K562 (cell line): ENCODE measurements at regions not wholly inside any gene's neighbourhood (a gene's known extent, or its start where the extent isn't known, plus 50 kb on each side); places are given as distances from the start of the nearest gene placed in this dataset.

Experiments
- ATAC-seq: fragments of 200-7000 bp; cut with Tn5 transposase; 3 replicates; pipeline ENCODE4 v1.9.1; 2020; ENCODE audit warnings: moderate library complexity
- BruUV-seq: library from RNA; stranded (reverse); fragments of 400-500 nt; replicated peaks from 2 replicates; lab custom pipeline; 2021; lab: Mats Ljungman, UMichigan
- CTCF ChIA-PET: fragments of 300-600 bp; formaldehyde crosslinking; extraction: SDS; loops from one replicate; lab custom pipeline; 2021; ENCODE audit warnings: low intra/inter-chr PET ratio; lab: Yijun Ruan, JAX
- POLR2A ChIA-PET: fragments of 300-600, 350-650 bp; sonication (Branson Sonifier 250); formaldehyde crosslinking; extraction: SDS; loops from one replicate; lab custom pipeline; 2021; ENCODE audit warnings: antibody characterized with exemption, inconsistent platforms; lab: Yijun Ruan, JAX
- DNase-seq, 4 experiments: peaks; one replicate each; pipeline versions ENCODE4 v3.0.0 to v3.0.0-alpha.2; 2011 to 2018; ENCODE audit warnings: low spot score in 3 of 4, mixed read lengths in 3 of 4; ENCODE audit errors: extremely low read depth in 1 of 4
- FAIRE-seq: peaks from 2 replicates; lab custom pipeline; 2011; peaks lifted over from hg19 to GRCh38; lab: Jason Lieb, UNC
- H2AFZ ChIP-seq: 2 replicates; pipeline ENCODE4 v1.6.0; 2011; ENCODE audit warnings: low read depth, low read length, control low read depth, inconsistent platforms
- H3K27ac ChIP-seq: fragments of 200-600 bp; 3 replicates; pipeline ENCODE4 v1.8.0; 2011; ENCODE audit warnings: low read depth, mild to moderate bottlenecking, control low read depth, inconsistent platforms, low read length, moderate library complexity, mixed read lengths; ENCODE audit errors: extremely low read depth
- H3K27me3 ChIP-seq, 2 experiments: fragments of 300-600 bp in 1 of 2; 2 replicates in 1 of 2; 3 replicates in 1 of 2; pipeline versions ENCODE4 v1.6.0 to v1.8.0; 2011; ENCODE audit warnings: inconsistent platforms in 2 of 2, low read length in 2 of 2, mild to moderate bottlenecking in 1 of 2, mixed read lengths in 1 of 2, moderate library complexity in 1 of 2; ENCODE audit not compliant: control insufficient read depth in 2 of 2, insufficient read depth in 2 of 2
- H3K36me3 ChIP-seq: fragments of 300-600 bp; 3 replicates; pipeline ENCODE4 v1.8.0; 2011; ENCODE audit warnings: mild to moderate bottlenecking, low read length, inconsistent platforms; ENCODE audit not compliant: control insufficient read depth, insufficient read depth
- H3K4me1 ChIP-seq, 2 experiments: fragments of 200-600 bp in 1 of 2; replicated peaks in 1 of 2; 2 replicates in 1 of 2; 3 replicates in 1 of 2; pipeline versions ENCODE4 v1.5.1 to v1.8.0; 2011; ENCODE audit warnings: inconsistent platforms in 2 of 2, low read length in 2 of 2, mild to moderate bottlenecking in 1 of 2, mixed read lengths in 1 of 2, moderate library complexity in 1 of 2; ENCODE audit not compliant: control insufficient read depth in 2 of 2, insufficient read depth in 2 of 2
- H3K4me2 ChIP-seq: 2 replicates; pipeline ENCODE4 v1.6.1; 2011; ENCODE audit warnings: low read length, control low read depth, inconsistent platforms, mixed read lengths; ENCODE audit not compliant: insufficient read depth
- H3K4me3 ChIP-seq: fragments of 200-600 bp; sonication (generic), shearing (Covaris generic); 2 replicates; pipeline ENCODE4 v1.5.1; 2016; ENCODE audit warnings: control low read depth, inconsistent platforms
- H3K79me2 ChIP-seq: fragments of 200-600 bp; 3 replicates; pipeline ENCODE4 v1.8.0; 2011; ENCODE audit warnings: low read length, inconsistent platforms; ENCODE audit not compliant: control insufficient read depth, insufficient read depth
- H3K9ac ChIP-seq, 2 experiments: 2 replicates each; pipeline versions ENCODE4 v1.6.0 to v1.6.1; 2011; ENCODE audit warnings: low read depth in 2 of 2, low read length in 2 of 2, control low read depth in 1 of 2, inconsistent platforms in 1 of 2, mild to moderate bottlenecking in 1 of 2, mixed read lengths in 1 of 2; ENCODE audit not compliant: insufficient read depth in 1 of 2
- H3K9me1 ChIP-seq: one replicate; pipeline ENCODE4 v1.6.0; 2011; ENCODE audit warnings: inconsistent platforms, mild to moderate bottlenecking, low read length, moderate library complexity; ENCODE audit not compliant: control insufficient read depth, insufficient read depth
- H3K9me3 ChIP-seq: replicated peaks from 2 replicates; pipeline ENCODE4 v1.5.1; 2011; ENCODE audit warnings: low read depth, low read length, inconsistent platforms; ENCODE audit not compliant: control insufficient read depth, insufficient read depth
- H4K20me1 ChIP-seq: replicated peaks from 2 replicates; pipeline ENCODE4 v1.6.1; 2011; ENCODE audit warnings: low read length, inconsistent platforms, mixed read lengths; ENCODE audit not compliant: control insufficient read depth, insufficient read depth
- AFF4 ChIP-seq: sonication (generic); formaldehyde crosslinking; IDR thresholded peaks from 2 replicates; pipeline ENCODE4 v1.8.0; 2023; ENCODE audit warnings: mild to moderate bottlenecking, missing genetic modification reagents
- ATF3 ChIP-seq, 2 experiments: fragments of 450-650 bp in 1 of 2; sonication (generic) in 1 of 2; formaldehyde crosslinking in 1 of 2; IDR thresholded peaks in 1 of 2; conservative IDR thresholded peaks in 1 of 2; 2 replicates each; pipeline versions ENCODE4 v1.6.1 to v1.8.1; 2016 to 2023; ENCODE audit warnings: mild to moderate bottlenecking in 2 of 2, moderate library complexity in 2 of 2, inconsistent platforms in 1 of 2, missing genetic modification reagents in 1 of 2
- CBX5 ChIP-seq: IDR thresholded peaks from 2 replicates; pipeline ENCODE4 v1.6.1; 2014; ENCODE audit warnings: low read depth, borderline replicate concordance
- DIDO1 ChIP-seq: fragments of 450-650 bp; IDR thresholded peaks from 2 replicates; pipeline ENCODE4 v1.6.1; 2016; ENCODE audit warnings: low read depth, missing biosample characterization, missing genetic modification characterization
- MLX ChIP-seq, 2 experiments: fragments of 450-650 bp in 1 of 2; sonication (generic) in 1 of 2; formaldehyde crosslinking; conservative IDR thresholded peaks; 2 replicates each; pipeline versions ENCODE4 v1.4.0 to v1.8.1; 2020 to 2022; ENCODE audit warnings: mild to moderate bottlenecking in 1 of 2, missing genetic modification reagents in 1 of 2
- NCOR1 ChIP-seq: fragments of 450-650 bp; IDR thresholded peaks from 2 replicates; pipeline ENCODE4 v1.6.1; 2016; ENCODE audit warnings: mild to moderate bottlenecking, moderate library complexity
- PKNOX1 ChIP-seq: fragments of 450-650 bp; IDR thresholded peaks from 2 replicates; pipeline ENCODE4 v1.6.1; 2016
- SRSF9 ChIP-seq: fragments of 200-400 bp; formaldehyde crosslinking; IDR thresholded peaks from 2 replicates; pipeline ENCODE4 v1.6.1; 2017; ENCODE audit warnings: low read depth, low read length, borderline replicate concordance
- TARDBP ChIP-seq: fragments of 450-650 bp; IDR thresholded peaks from 2 replicates; pipeline ENCODE4 v1.6.1; 2016
- TRIM25 ChIP-seq: fragments of 450-650 bp; IDR thresholded peaks from 2 replicates; pipeline ENCODE4 v1.7.0; 2016; ENCODE audit warnings: borderline replicate concordance
- ZNF79 ChIP-seq: fragments of 250-450 bp; sonication (Bioruptor Pico); IDR thresholded peaks from 2 replicates; pipeline ENCODE4 v1.4.0; 2020; ENCODE audit warnings: low read depth, mild to moderate bottlenecking, moderate library complexity
- ZSCAN32 ChIP-seq: fragments of 450-650 bp; formaldehyde crosslinking; IDR thresholded peaks from 2 replicates; pipeline ENCODE4 v1.4.0; 2020; ENCODE audit warnings: mild to moderate bottlenecking, moderate library complexity
- WGBS: fragments of 100-300 bp; shearing (Covaris generic); methylation state at CpG from one replicate; pipeline ENCODE4 v1.1.6; 2016; ENCODE audit warnings: low coverage, mixed read lengths; ENCODE audit not compliant: insufficient coverage; ENCODE audit errors: missing lambda C conversion rate; 5-methylcytosine and 5-hydroxymethylcytosine counted together
- in situ Hi-C: fragments of 300-500 bp; cut with MboI; formaldehyde crosslinking; loops from 4 replicates; pipeline ENCODE4 v1.15.0; 2018; ENCODE audit warnings: inconsistent platforms, mixed read lengths
- intact Hi-C: fragments of 100-400 bp; cut with micrococcal nuclease; formaldehyde crosslinking; loops from 2 replicates; pipeline ENCODE4 v1.14.2; 2022

GRCh38 chr17:79667746-79668145, 56.9 kb upstream of the RBFOX3 start (continued):
- TF ChIP-seq ATF3 (IDR thresholded peaks at IDR 0.05): no peak
- no peak for TF ChIP-seq ATF3 (CRISPR knock-in tag; conservative IDR thresholded peaks at IDR 0.05)
- TF ChIP-seq CBX5: no peak
- TF ChIP-seq PKNOX1: no peak

- FAIRE-seq: no peak
- H3K4me2 ChIP-seq: no peak overlapping the region
- 1% methylated on average over 10 of the region's 14 CpGs for WGBS
- no peak overlapping the region for H3K9ac ChIP-seq
- ATAC-seq: no peak
- H3K27me3 ChIP-seq: peaks cover 10 to 35% of the 10 kb centered on the region in 2 experiments; a peak in 4 of 5 replicates
- H3K9me1 ChIP-seq: no peaks in the 10 kb centered on the region
- no peak overlapping the region for H3K27ac ChIP-seq
- no peaks in the 10 kb centered on the region for H3K36me3 ChIP-seq
- POLR2A ChIA-PET: interaction anchor here (0.6 to 0.7 kb wide), 2 partner anchors 12 to 367 kb away, joined by 3 to 4 read pairs; no protein-coding TSS in a partner anchor
- CTCF ChIA-PET: no interaction called here
- in situ Hi-C loops: no loop called here
- H3K79me2 ChIP-seq: no peaks in the 10 kb centered on the region
- no peak overlapping the region for H3K4me3 ChIP-seq
- H4K20me1 ChIP-seq: no peaks in the 10 kb centered on the region
- BruUV-seq: no TSS peak
- intact Hi-C loops: no loop called here
- no peaks in the 10 kb centered on the region for H3K4me1 ChIP-seq
- no peaks in the 10 kb centered on the region for H3K9me3 ChIP-seq
- no peak for DNase-seq
- H2AFZ ChIP-seq: no peak overlapping the region
- TF ChIP-seq ZSCAN32 (CRISPR knock-in tag) (no peak), AFF4 (no peak), ZNF79 (no peak), SRSF9 (no peak), TRIM25 (no peak), NCOR1 (no peak), MLX (CRISPR knock-in tag; conservative IDR thresholded peaks at IDR 0.05) (no peak), DIDO1 (tag) (no peak), TARDBP (no peak)
Measured at GRCh38 chr17:79667121-79667715, 56.4 kb upstream of the RBFOX3 start.
